OCI-LY7 (cell line): ENCODE measurements at regions not wholly inside any gene's neighbourhood (a gene's known extent, or its start where the extent isn't known, plus 50 kb on each side); places are given as distances from the start of the nearest gene placed in this dataset.
A peak's percentile ranks its signal among the peaks of the same experiment; 100 is the strongest.
"Not testable (repeated sequence)": the region's sequence is repeated elsewhere in the genome, so short reads cannot be mapped to it uniquely, and the experiment has no call there.

ENCODE experiments used
- BruUV-seq: library from RNA; stranded (reverse); fragments of 400-500 nt; replicated peaks from 2 replicates; lab custom pipeline; 2021; lab: Mats Ljungman, UMichigan
- CTCF ChIA-PET: fragments of 300-600 bp; sonication (Branson Sonifier 250); formaldehyde crosslinking; loops from one replicate; lab custom pipeline; 2022; ENCODE audit warnings: antibody characterized with exemption; ENCODE audit not compliant: unreplicated experiment; lab: Charles Lee
- POLR2A ChIA-PET: fragments of 300-600 bp; sonication (Branson Sonifier 250); formaldehyde crosslinking; loops from one replicate; lab custom pipeline; 2022; ENCODE audit warnings: antibody characterized with exemption; lab: Charles Lee
- DNase-seq: peaks from one replicate; pipeline ENCODE4 v3.0.0-alpha.2; 2015; ENCODE audit warnings: low spot score
- H2AFZ ChIP-seq: fragments of 200-600 bp; sonication (generic), shearing (Covaris generic); 2 replicates; pipeline ENCODE4 v1.6.1; 2014; ENCODE audit warnings: mild to moderate bottlenecking, antibody characterized with exemption, low read length, moderate library complexity
- H3K27ac ChIP-seq: fragments of 200-600 bp; sonication (generic); 2 replicates; pipeline ENCODE4 v1.5.1; 2014; ENCODE audit warnings: mixed run types, low read depth, mild to moderate bottlenecking, moderate library complexity, low read length, inconsistent platforms; ENCODE audit not compliant: poor library complexity, severe bottlenecking
- H3K36me3 ChIP-seq: fragments of 200-600 bp; sonication (generic); 2 replicates; pipeline ENCODE4 v1.6.1; 2014; ENCODE audit warnings: mild to moderate bottlenecking, antibody characterized with exemption, low read length, moderate library complexity, mixed read lengths; ENCODE audit not compliant: insufficient read depth
- H3K4me1 ChIP-seq: fragments of 200-600 bp; sonication (generic); 2 replicates; pipeline ENCODE4 v1.5.1; 2014; ENCODE audit warnings: mild to moderate bottlenecking, low read length; ENCODE audit not compliant: insufficient read depth, poor library complexity, severe bottlenecking
- H3K4me2 ChIP-seq: fragments of 200-600 bp; sonication (generic); 2 replicates; pipeline ENCODE4 v1.6.1; 2014; ENCODE audit warnings: mild to moderate bottlenecking, low read length
- H3K4me3 ChIP-seq: fragments of 200-600 bp; sonication (generic); 2 replicates; pipeline ENCODE4 v1.5.1; 2014; ENCODE audit warnings: mild to moderate bottlenecking, low read depth, low read length; ENCODE audit not compliant: poor library complexity, severe bottlenecking
- H3K79me2 ChIP-seq: fragments of 200-600 bp; sonication (generic); 2 replicates; pipeline ENCODE4 v1.6.1; 2016; ENCODE audit warnings: low read depth, mild to moderate bottlenecking, low read length, moderate library complexity, mixed read lengths; ENCODE audit not compliant: insufficient read depth
- H3K9me2 ChIP-seq: fragments of 200-600 bp; sonication (generic); 2 replicates; pipeline ENCODE4 v1.6.1; 2016; ENCODE audit warnings: mild to moderate bottlenecking, low read length, mixed read lengths; ENCODE audit not compliant: insufficient read depth
- H3K9me3 ChIP-seq: fragments of 200-600 bp; sonication (generic); 2 replicates; pipeline ENCODE4 v1.6.1; 2014; ENCODE audit warnings: mild to moderate bottlenecking, mixed run types, low read length, mixed read lengths
- H4K20me1 ChIP-seq: fragments of 200-600 bp; sonication (generic); 2 replicates; pipeline ENCODE4 v1.6.1; 2014; ENCODE audit warnings: mild to moderate bottlenecking, antibody characterized with exemption, low read length, moderate library complexity, mixed read lengths; ENCODE audit not compliant: insufficient read depth
- EZH2phosphoT487 ChIP-seq: fragments of 200-600 bp; sonication (generic); IDR thresholded peaks from 2 replicates; pipeline ENCODE4 v1.6.1; 2018; ENCODE audit warnings: low read depth, borderline replicate concordance, mild to moderate bottlenecking, mixed run types, antibody characterized with exemption, low read length, moderate library complexity, mixed read lengths
- intact Hi-C: fragments of 100-400 bp; cut with micrococcal nuclease; formaldehyde crosslinking; loops from one replicate; pipeline ENCODE4 v1.10.0; 2022; ENCODE audit not compliant: unreplicated experiment
- TF ChIP-seq, protein P1 (sequence below): fragments of 200-600 bp; sonication (generic); conservative IDR thresholded peaks from 2 replicates; pipeline ENCODE4 v1.5.1; 2014; ENCODE audit warnings: mild to moderate bottlenecking, antibody characterized with exemption, low read length, moderate library complexity, mixed read lengths

DNA sequence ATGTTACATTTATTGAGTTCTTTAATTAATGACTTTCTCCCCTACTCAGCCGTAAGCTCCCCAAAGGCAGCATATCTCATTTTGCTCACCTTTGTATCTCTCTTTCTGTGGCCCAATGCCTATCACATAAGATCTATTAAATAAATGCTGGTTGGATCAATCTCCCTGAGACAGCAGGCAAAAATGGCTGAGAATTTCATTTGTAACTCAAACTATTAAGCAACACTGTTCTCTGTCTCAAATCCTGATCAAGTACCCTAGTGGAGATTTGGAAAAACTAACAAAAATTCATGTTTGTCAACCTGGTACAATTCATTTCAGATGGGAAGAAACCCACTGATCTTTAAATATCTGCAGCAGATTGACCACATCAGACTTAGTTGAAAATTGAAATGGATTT lies 127.4 kb downstream of the ZFAND4 start:
- no peaks in the 10 kb centered on the region for H3K79me2 ChIP-seq
- H3K4me3 ChIP-seq: no peak overlapping the region
- intact Hi-C loops: no loop called here
- H3K9me3 ChIP-seq: no peaks in the 10 kb centered on the region
- H3K9me2 ChIP-seq: no peaks in the 10 kb centered on the region
- no peak overlapping the region for H3K4me2 ChIP-seq
- no peak overlapping the region for H3K27ac ChIP-seq
- H4K20me1 ChIP-seq: no peaks in the 10 kb centered on the region
- no peaks in the 10 kb centered on the region for H3K4me1 ChIP-seq
- H3K36me3 ChIP-seq: no peaks in the 10 kb centered on the region
- POLR2A ChIA-PET: no interaction called here
- DNase-seq: no peak
- H2AFZ ChIP-seq: no peak overlapping the region
- CTCF ChIA-PET: no interaction called here
- no peak for TF ChIP-seq EZH2phosphoT487
- TF ChIP-seq, protein P1, sequence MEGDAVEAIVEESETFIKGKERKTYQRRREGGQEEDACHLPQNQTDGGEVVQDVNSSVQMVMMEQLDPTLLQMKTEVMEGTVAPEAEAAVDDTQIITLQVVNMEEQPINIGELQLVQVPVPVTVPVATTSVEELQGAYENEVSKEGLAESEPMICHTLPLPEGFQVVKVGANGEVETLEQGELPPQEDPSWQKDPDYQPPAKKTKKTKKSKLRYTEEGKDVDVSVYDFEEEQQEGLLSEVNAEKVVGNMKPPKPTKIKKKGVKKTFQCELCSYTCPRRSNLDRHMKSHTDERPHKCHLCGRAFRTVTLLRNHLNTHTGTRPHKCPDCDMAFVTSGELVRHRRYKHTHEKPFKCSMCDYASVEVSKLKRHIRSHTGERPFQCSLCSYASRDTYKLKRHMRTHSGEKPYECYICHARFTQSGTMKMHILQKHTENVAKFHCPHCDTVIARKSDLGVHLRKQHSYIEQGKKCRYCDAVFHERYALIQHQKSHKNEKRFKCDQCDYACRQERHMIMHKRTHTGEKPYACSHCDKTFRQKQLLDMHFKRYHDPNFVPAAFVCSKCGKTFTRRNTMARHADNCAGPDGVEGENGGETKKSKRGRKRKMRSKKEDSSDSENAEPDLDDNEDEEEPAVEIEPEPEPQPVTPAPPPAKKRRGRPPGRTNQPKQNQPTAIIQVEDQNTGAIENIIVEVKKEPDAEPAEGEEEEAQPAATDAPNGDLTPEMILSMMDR: 0 out of 2 replicates have a peak, but pooled peaks have one; percentile 23
- no TSS peak for BruUV-seq

DNA sequence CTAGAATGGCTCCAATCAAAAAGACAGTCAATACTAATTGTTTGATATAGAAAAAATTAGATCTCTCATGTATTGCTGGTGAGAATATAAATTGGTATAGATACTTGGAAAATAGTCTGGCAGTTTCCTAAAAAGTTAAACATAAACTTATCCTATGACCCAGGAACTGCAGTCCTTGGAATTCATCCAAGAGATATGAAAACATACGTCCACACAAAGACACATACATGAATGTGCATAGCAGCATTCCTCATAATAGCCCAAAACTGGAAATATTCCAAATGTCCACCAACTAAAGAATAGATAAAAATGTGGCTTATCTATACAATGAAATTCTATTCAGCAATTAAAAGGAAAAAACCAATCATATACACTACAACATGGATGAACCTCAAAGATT lies 128.4 kb downstream of the ZFAND4 start:
- Histone ChIP-seq H3K79me2 (no peaks in the 10 kb centered on the region), H3K4me1 (no peaks in the 10 kb centered on the region), H4K20me1 (no peaks in the 10 kb centered on the region), H2AFZ (no peak overlapping the region), H3K27ac (no peak overlapping the region), H3K9me3 (no peaks in the 10 kb centered on the region), H3K9me2 (no peaks in the 10 kb centered on the region), H3K4me2 (no peak overlapping the region), H3K36me3 (no peaks in the 10 kb centered on the region), H3K4me3 (no peak overlapping the region)
- intact Hi-C loops: no loop called here
- no TSS peak for BruUV-seq
- ChIA-PET POLR2A (interaction anchor here (0.6 kb wide), 1 partner anchor 61 kb away, joined by 3 read pairs; no protein-coding TSS in a partner anchor), CTCF (no interaction called here)
- TF ChIP-seq, protein P1: no peak
- no peak for TF ChIP-seq EZH2phosphoT487
- DNase-seq: no peak

DNA sequence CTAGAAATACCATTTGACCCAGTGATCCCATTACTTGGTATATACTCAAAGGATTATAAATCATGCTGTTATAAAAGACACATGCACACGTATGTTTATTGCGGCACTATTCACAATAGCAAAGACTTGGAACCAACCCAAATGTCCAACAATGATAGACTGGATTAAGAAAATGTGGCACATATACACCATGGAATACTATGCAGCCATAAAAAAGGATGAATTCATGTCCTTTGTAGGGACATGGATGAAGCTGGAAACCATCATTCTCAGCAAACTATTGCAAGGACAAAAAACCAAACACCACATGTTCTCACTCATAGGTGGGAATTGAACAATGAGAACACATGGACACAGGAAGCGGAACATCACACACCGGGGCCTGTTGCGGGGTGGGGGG lies 131.5 kb downstream of the ZFAND4 start:
- H3K4me2 ChIP-seq, DNase-seq, H3K4me1 ChIP-seq, H3K9me2 ChIP-seq, BruUV-seq, H3K4me3 ChIP-seq, H4K20me1 ChIP-seq, H3K36me3 ChIP-seq, H2AFZ ChIP-seq, CTCF ChIA-PET, H3K27ac ChIP-seq, POLR2A ChIA-PET, H3K9me3 ChIP-seq, intact Hi-C loops, H3K79me2 ChIP-seq: not testable (repeated sequence)

DNA sequence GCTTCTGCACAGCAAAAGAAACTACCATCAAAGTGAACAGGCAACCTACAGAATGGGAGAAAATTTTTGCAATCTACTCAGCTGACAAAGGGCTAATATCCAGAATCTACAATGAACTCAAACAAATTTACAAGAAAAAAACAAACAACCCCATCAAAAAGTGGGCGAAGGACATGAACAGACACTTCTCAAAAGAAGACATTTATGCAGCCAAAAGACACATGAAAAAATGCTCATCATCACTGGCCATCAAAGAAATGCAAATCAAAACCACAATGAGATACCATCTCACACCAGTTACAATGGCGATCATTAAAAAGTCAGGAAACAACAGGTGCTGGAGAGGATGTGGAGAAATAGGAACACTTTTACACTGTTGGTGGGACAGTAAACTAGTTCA lies 132.0 kb downstream of the ZFAND4 start:
- H3K36me3 ChIP-seq, H3K9me3 ChIP-seq, intact Hi-C loops, H4K20me1 ChIP-seq, DNase-seq, BruUV-seq, H3K27ac ChIP-seq, CTCF ChIA-PET, H3K79me2 ChIP-seq, H3K9me2 ChIP-seq, H3K4me2 ChIP-seq, H3K4me3 ChIP-seq, H2AFZ ChIP-seq, POLR2A ChIA-PET, H3K4me1 ChIP-seq: not testable (repeated sequence)

DNA sequence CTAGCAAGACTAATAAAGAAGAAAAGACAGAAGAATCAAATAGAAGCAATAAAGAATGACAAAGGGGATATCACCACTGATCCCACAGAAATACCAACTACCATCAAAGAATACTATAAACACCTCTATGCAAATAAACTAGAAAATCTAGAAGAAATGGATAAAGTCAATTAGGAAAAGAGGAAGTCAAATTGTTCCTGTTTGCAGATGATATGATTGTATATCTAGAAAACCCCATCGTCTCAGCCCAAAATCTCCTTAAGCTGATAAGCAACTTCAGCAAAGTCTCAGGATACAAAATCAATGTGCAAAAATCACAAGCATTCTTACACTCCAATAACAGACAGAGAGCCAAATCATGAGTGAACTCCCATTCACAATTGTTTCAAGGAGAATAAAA lies 133.0 kb downstream of the ZFAND4 start:
- H3K9me3 ChIP-seq, H3K9me2 ChIP-seq, H4K20me1 ChIP-seq, H3K4me1 ChIP-seq, H3K27ac ChIP-seq, DNase-seq, POLR2A ChIA-PET, H3K79me2 ChIP-seq, H2AFZ ChIP-seq, CTCF ChIA-PET, intact Hi-C loops, H3K4me3 ChIP-seq, BruUV-seq, H3K36me3 ChIP-seq, H3K4me2 ChIP-seq: not testable (repeated sequence)
